ENCODE measurements at regions not wholly inside any gene's neighbourhood (a gene's known extent, or its start where the extent isn't known, plus 50 kb on each side); places are given as distances from the start of the nearest gene placed in this dataset.

GRCh38 chr3:56985878-56986277 is 74.6 kb upstream of the SPATA12 start:
- TF ChIP-seq CTCF (IDR thresholded peaks at IDR 0.05; ENCODE audit: extremely low read depth, missing control alignments), result no peak
- DNase-seq (ENCODE audit: low spot score), result no peak

- no peak for DNase-seq (ENCODE audit: low spot score)
Observed at GRCh38 chr3:56985460-56985859, 75.0 kb upstream of the SPATA12 start.

GRCh38 chr3:56983427-56983826 is 77.0 kb upstream of the SPATA12 start:
- DNase-seq (ENCODE audit: low spot score), result no peak

More at GRCh38 chr3:56985460-56985859, 75.0 kb upstream of the SPATA12 start:
- TF ChIP-seq CTCF (IDR thresholded peaks at IDR 0.05; ENCODE audit: extremely low read depth, missing control alignments), result no peak

GRCh38 chr3:56981445-56982230 is 78.8 kb upstream of the SPATA12 start:
- TF ChIP-seq CTCF (IDR thresholded peaks at IDR 0.05; ENCODE audit: extremely low read depth, missing control alignments), result no peak
- no peak for DNase-seq (ENCODE audit: low spot score)

More at GRCh38 chr3:56983427-56983826, 77.0 kb upstream of the SPATA12 start:
- no peak for TF ChIP-seq CTCF (IDR thresholded peaks at IDR 0.05; ENCODE audit: extremely low read depth, missing control alignments)

GRCh38 chr3:56980798-56981390 is 79.6 kb upstream of the SPATA12 start:
- TF ChIP-seq CTCF (IDR thresholded peaks at IDR 0.05; ENCODE audit: extremely low read depth, missing control alignments), result no peak
- no peak for DNase-seq (ENCODE audit: low spot score)

GRCh38 chr3:56980243-56980642 is 80.2 kb upstream of the SPATA12 start:
- DNase-seq (ENCODE audit: low spot score), result no peak

More at GRCh38 chr3:56980243-56980642, 80.2 kb upstream of the SPATA12 start:
- no peak for TF ChIP-seq CTCF (IDR thresholded peaks at IDR 0.05; ENCODE audit: extremely low read depth, missing control alignments)
